ENCODE measurements at regions not wholly inside any gene's neighbourhood (a gene's known extent, or its start where the extent isn't known, plus 50 kb on each side); places are given as distances from the start of the nearest gene placed in this dataset.

GRCh38 chr12:91651728-91652127 is 469.1 kb upstream of the DCN start:
- BruUV-seq (replicated peaks) = no TSS peak
- Histone ChIP-seq H3K4me1 (ENCODE audit: insufficient read depth, low read length, poor library complexity, severe bottlenecking) (no peaks in the 10 kb centered on the region), H3K9me3 (ENCODE audit: low read depth, low read length, poor library complexity, severe bottlenecking) (no peaks in the 10 kb centered on the region), H3K27ac (ENCODE audit: low read depth, low read length, poor library complexity, severe bottlenecking) (no peak overlapping the region), H3K27me3 (replicated peaks; ENCODE audit: insufficient read depth, low read depth, low read length, poor library complexity) (no peaks in the 10 kb centered on the region), H3K36me3 (ENCODE audit: insufficient read depth, low read length, poor library complexity, severe bottlenecking) (no peaks in the 10 kb centered on the region), H3K4me3 (ENCODE audit: low read depth, low read length, poor library complexity, severe bottlenecking) (no peak overlapping the region)
- ChIA-PET CTCF (no interaction called here), POLR2A (ENCODE audit: low non-redundant PET) (no interaction called here)
- DNase-seq (ENCODE audit: low spot score) = no peak
- intact Hi-C loops (cut with micrococcal nuclease; ENCODE audit: unreplicated experiment) = no loop called here
- TF ChIP-seq CTCF (conservative IDR thresholded peaks at IDR 0.05; ENCODE audit: low read depth, low read length) (no peak), EZH2 (IDR thresholded peaks at IDR 0.05; ENCODE audit: borderline replicate concordance, low read depth, low read length, poor library complexity, severe bottlenecking) (no peak)

- no peaks in the 10 kb centered on the region for H3K9me3 ChIP-seq (ENCODE audit: low read depth, low read length, poor library complexity, severe bottlenecking)
- CTCF ChIA-PET = no interaction called here
Measured at GRCh38 chr12:91643763-91644162, 461.1 kb upstream of the DCN start.

GRCh38 chr12:91640021-91640420 is 457.4 kb upstream of the DCN start:
- Histone ChIP-seq H3K9me3 (ENCODE audit: low read depth, low read length, poor library complexity, severe bottlenecking) (no peaks in the 10 kb centered on the region), H3K4me1 (ENCODE audit: insufficient read depth, low read length, poor library complexity, severe bottlenecking) (no peaks in the 10 kb centered on the region), H3K27ac (ENCODE audit: low read depth, low read length, poor library complexity, severe bottlenecking) (no peak overlapping the region), H3K27me3 (replicated peaks; ENCODE audit: insufficient read depth, low read depth, low read length, poor library complexity) (no peaks in the 10 kb centered on the region), H3K36me3 (ENCODE audit: insufficient read depth, low read length, poor library complexity, severe bottlenecking) (no peaks in the 10 kb centered on the region), H3K4me3 (ENCODE audit: low read depth, low read length, poor library complexity, severe bottlenecking) (no peak overlapping the region)
- no TSS peak for BruUV-seq (replicated peaks)
- intact Hi-C loops (cut with micrococcal nuclease; ENCODE audit: unreplicated experiment) = no loop called here
- DNase-seq (ENCODE audit: low spot score) = no peak
- TF ChIP-seq EZH2 (IDR thresholded peaks at IDR 0.05; ENCODE audit: borderline replicate concordance, low read depth, low read length, poor library complexity, severe bottlenecking) (no peak), CTCF (conservative IDR thresholded peaks at IDR 0.05; ENCODE audit: low read depth, low read length) (no peak)
- CTCF ChIA-PET = no interaction called here
- POLR2A ChIA-PET (ENCODE audit: low non-redundant PET) = no interaction called here

More at GRCh38 chr12:91643763-91644162, 461.1 kb upstream of the DCN start:
- Histone ChIP-seq H3K27ac (ENCODE audit: low read depth, low read length, poor library complexity, severe bottlenecking) (no peak overlapping the region), H3K27me3 (replicated peaks; ENCODE audit: insufficient read depth, low read depth, low read length, poor library complexity) (no peaks in the 10 kb centered on the region), H3K4me1 (ENCODE audit: insufficient read depth, low read length, poor library complexity, severe bottlenecking) (no peaks in the 10 kb centered on the region), H3K36me3 (ENCODE audit: insufficient read depth, low read length, poor library complexity, severe bottlenecking) (no peaks in the 10 kb centered on the region), H3K4me3 (ENCODE audit: low read depth, low read length, poor library complexity, severe bottlenecking) (no peak overlapping the region)
- POLR2A ChIA-PET (ENCODE audit: low non-redundant PET) = no interaction called here
- no TSS peak for BruUV-seq (replicated peaks)
- intact Hi-C loops (cut with micrococcal nuclease; ENCODE audit: unreplicated experiment) = no loop called here
- DNase-seq (ENCODE audit: low spot score) = no peak
- TF ChIP-seq CTCF (conservative IDR thresholded peaks at IDR 0.05; ENCODE audit: low read depth, low read length) = no peak
- no peak for TF ChIP-seq EZH2 (IDR thresholded peaks at IDR 0.05; ENCODE audit: borderline replicate concordance, low read depth, low read length, poor library complexity, severe bottlenecking)

Measured in A673 (cell line).